Colonic mucosa (tissue), 4 donors: ENCODE measurements at regions not wholly inside any gene's neighbourhood (a gene's known extent, or its start where the extent isn't known, plus 50 kb on each side); places are given as distances from the start of the nearest gene placed in this dataset.

Experiments
- DNase-seq: peaks from one replicate; pipeline ENCODE4 v3.0.0-alpha.2; 2020
- H3K27ac ChIP-seq: fragments of 200-600 bp; one replicate; pipeline ENCODE4 v1.8.0; 2021
- H3K27me3 ChIP-seq: fragments of 200-600 bp; one replicate; pipeline ENCODE4 v1.8.0; 2021
- H3K36me3 ChIP-seq: fragments of 200-600 bp; one replicate; pipeline ENCODE4 v1.8.0; 2021
- H3K4me1 ChIP-seq: fragments of 200-600 bp; one replicate; pipeline ENCODE4 v1.8.0; 2021; ENCODE audit warnings: mild to moderate bottlenecking
- H3K4me3 ChIP-seq: fragments of 200-600 bp; one replicate; pipeline ENCODE4 v1.8.0; 2021
- H3K9ac ChIP-seq, 2 donors: one replicate each; pipeline ENCODE4 v1.7.0; 2013; ENCODE audit warnings: control low read depth in 2 of 2, low read depth in 2 of 2, low read length in 2 of 2
- H3K9me3 ChIP-seq: fragments of 200-600 bp; one replicate; pipeline ENCODE4 v1.8.0; 2021
- intact Hi-C: fragments of 100-400 bp; cut with DNase I; formaldehyde crosslinking; loops from one replicate; pipeline ENCODE4 v1.14.1; 2022
- TF ChIP-seq, protein P1 (sequence below): fragments of 200-600 bp; IDR thresholded peaks from one replicate; pipeline ENCODE4 v1.8.0; 2022; ENCODE audit warnings: antibody characterized with exemption, mild to moderate bottlenecking
- donor health status: healthy.
- donor health status: DM: no; HTN: no; CAD: no.
- donor health status: DM: no; HTN: no; CAD: no.

DNA sequence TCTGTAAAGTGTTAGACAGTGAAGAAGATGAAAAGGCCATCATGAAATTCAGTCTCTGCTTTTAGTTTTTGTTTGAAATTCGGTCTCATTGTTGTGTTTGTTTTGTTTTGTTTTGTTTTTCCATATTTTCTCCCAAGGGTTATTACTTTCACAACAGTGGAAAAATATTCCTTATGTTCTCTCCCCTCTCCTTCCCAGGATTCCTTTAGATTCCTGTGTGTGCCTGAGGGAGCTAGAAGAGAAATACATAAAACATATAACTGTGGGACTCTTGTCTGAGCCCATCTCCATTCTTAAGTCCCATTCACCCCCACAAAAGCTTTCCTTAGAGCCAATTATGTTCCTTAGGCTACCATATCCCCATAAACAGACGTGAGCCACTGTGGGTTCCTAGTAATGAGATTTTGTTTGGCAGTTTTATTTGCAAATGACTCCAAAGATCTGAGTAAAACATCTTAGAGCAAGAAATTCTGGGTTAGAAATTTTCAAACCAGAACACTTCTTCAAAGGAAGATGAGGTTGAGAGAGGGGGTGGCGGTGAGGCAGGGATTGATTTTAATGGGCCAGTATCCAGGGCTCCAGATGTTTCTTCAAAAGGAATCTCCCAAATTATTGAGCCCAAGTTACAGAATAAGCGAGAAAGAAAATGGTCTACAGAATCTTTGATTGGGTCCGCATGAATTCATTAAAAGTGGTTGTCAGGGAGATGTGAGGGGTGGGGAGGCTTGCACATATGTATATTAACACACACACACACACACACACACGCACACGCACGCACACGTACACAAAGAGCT lies 157.8 kb upstream of the TNP1 start:
- DNase-seq = no peak
- no peaks in the 10 kb centered on the region for H3K27me3 ChIP-seq
- H3K27ac ChIP-seq = no peak overlapping the region
- TF ChIP-seq, protein P1, sequence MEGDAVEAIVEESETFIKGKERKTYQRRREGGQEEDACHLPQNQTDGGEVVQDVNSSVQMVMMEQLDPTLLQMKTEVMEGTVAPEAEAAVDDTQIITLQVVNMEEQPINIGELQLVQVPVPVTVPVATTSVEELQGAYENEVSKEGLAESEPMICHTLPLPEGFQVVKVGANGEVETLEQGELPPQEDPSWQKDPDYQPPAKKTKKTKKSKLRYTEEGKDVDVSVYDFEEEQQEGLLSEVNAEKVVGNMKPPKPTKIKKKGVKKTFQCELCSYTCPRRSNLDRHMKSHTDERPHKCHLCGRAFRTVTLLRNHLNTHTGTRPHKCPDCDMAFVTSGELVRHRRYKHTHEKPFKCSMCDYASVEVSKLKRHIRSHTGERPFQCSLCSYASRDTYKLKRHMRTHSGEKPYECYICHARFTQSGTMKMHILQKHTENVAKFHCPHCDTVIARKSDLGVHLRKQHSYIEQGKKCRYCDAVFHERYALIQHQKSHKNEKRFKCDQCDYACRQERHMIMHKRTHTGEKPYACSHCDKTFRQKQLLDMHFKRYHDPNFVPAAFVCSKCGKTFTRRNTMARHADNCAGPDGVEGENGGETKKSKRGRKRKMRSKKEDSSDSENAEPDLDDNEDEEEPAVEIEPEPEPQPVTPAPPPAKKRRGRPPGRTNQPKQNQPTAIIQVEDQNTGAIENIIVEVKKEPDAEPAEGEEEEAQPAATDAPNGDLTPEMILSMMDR = no peak
- H3K36me3 ChIP-seq = no peaks in the 10 kb centered on the region
- intact Hi-C loops = no loop called here
- no peak overlapping the region for H3K9ac ChIP-seq
- no peaks in the 10 kb centered on the region for H3K9me3 ChIP-seq
- H3K4me3 ChIP-seq = no peak overlapping the region
- H3K4me1 ChIP-seq = no peaks in the 10 kb centered on the region

DNA sequence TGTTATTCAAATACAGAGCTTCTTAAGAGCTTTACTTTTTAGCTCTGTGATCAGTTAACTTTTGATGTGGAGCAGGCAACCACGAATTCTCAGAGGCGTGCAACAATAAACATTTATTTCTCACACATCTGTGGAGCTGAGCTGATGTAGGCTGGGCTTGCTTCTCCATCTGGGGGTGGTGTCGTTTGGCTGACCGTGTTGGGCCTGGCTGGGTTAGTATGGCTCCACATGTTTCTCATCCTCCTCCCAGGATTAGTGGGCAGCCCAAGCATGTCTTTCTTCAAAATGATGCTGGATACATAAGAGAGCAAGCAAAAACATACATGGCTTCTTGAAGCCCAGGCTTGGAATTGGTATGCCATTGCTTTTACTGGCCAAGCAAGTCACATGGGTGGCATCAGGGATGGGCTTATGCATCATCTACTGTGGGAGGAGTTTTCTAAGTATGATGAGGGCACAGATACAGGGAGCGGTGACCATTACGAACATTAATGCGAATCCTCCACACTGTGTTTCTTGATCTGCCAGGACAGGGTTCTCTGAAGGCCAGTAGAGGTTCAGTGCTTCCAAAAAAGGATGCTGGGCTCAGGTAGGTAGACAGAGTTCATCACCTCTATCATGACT lies 157.0 kb upstream of the TNP1 start:
- TF ChIP-seq, protein P1 = no peak
- H3K9ac ChIP-seq = no peak overlapping the region
- DNase-seq = no peak
- H3K27ac ChIP-seq = no peak overlapping the region
- no peaks in the 10 kb centered on the region for H3K9me3 ChIP-seq
- intact Hi-C loops = no loop called here
- H3K27me3 ChIP-seq = no peaks in the 10 kb centered on the region
- no peaks in the 10 kb centered on the region for H3K36me3 ChIP-seq
- H3K4me1 ChIP-seq = no peaks in the 10 kb centered on the region
- H3K4me3 ChIP-seq = no peak overlapping the region

- Histone ChIP-seq H3K27ac (no peak overlapping the region), H3K27me3 (no peaks in the 10 kb centered on the region), H3K4me1 (no peaks in the 10 kb centered on the region), H3K9me3 (no peaks in the 10 kb centered on the region), H3K4me3 (no peak overlapping the region), H3K36me3 (no peaks in the 10 kb centered on the region), H3K9ac (no peak overlapping the region)
- intact Hi-C loops = no loop called here
- TF ChIP-seq, protein P1 = no peak
- no peak for DNase-seq
Observed at GRCh38 chr2:217014328-217015105, 154.7 kb upstream of the TNP1 start.

DNA sequence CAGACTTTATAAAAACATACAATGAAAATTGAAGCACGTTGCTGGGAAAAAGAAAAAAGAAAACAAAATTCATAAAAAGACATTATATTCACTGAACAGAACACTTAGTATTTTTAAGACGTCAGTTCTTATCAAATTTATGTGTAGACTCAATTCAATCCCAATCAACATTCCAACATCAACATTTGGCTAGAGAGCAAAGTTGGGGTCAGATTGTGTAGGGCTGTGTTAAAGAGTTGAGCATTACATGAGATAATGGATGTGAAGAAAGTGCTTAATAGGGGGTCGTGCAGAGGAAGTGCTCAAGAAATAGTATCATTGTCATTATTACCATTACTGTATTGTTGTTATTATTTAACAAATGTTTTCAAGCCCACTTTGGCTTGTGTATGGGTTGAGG lies 154.1 kb upstream of the TNP1 start:
- no peaks in the 10 kb centered on the region for H3K36me3 ChIP-seq
- H3K9ac ChIP-seq = no peak overlapping the region
- no peaks in the 10 kb centered on the region for H3K9me3 ChIP-seq
- TF ChIP-seq, protein P1 = no peak
- DNase-seq = no peak
- intact Hi-C loops = no loop called here
- H3K4me1 ChIP-seq = no peaks in the 10 kb centered on the region
- no peaks in the 10 kb centered on the region for H3K27me3 ChIP-seq
- no peak overlapping the region for H3K4me3 ChIP-seq
- H3K27ac ChIP-seq = no peak overlapping the region

GRCh38 chr2:217011576-217011975 lies 151.7 kb upstream of the TNP1 start:
- Histone ChIP-seq H3K27me3 (no peaks in the 10 kb centered on the region), H3K9me3 (no peaks in the 10 kb centered on the region), H3K4me3 (no peak overlapping the region), H3K36me3 (no peaks in the 10 kb centered on the region), H3K4me1 (no peaks in the 10 kb centered on the region), H3K27ac (no peak overlapping the region), H3K9ac (no peak overlapping the region)
- intact Hi-C loops = no loop called here
- TF ChIP-seq, protein P1 = no peak
- DNase-seq = no peak
